Prostate gland (tissue), 2 donors: ENCODE measurements at regions not wholly inside any gene's neighbourhood (a gene's known extent, or its start where the extent isn't known, plus 50 kb on each side); places are given as distances from the start of the nearest gene placed in this dataset.

Source experiments
- DNase-seq: peaks from one replicate; pipeline ENCODE4 v3.0.0-alpha.2; 2019; ENCODE audit warnings: low spot score
- H3K27ac ChIP-seq, 2 donors: fragments of 200-600 bp; sonication (generic); 2 replicates each; pipeline ENCODE4 v1.5.1; 2017 to 2019
- H3K27me3 ChIP-seq: fragments of 200-600 bp; sonication (generic); replicated peaks from 2 replicates; pipeline ENCODE4 v1.5.1; 2019; ENCODE audit not compliant: insufficient read depth
- H3K36me3 ChIP-seq, 2 donors: fragments of 200-600 bp; sonication (generic); 1 replicate in 1 of 2; 2 replicates in 1 of 2; pipeline versions ENCODE4 v1.5.1 to v1.8.1; 2017 to 2019
- H3K4me1 ChIP-seq: fragments of 200-600 bp; sonication (generic); replicated peaks from 2 replicates; pipeline ENCODE4 v1.5.1; 2019
- H3K4me3 ChIP-seq, 2 donors: fragments of 200-600 bp; sonication (generic); 2 replicates each; pipeline ENCODE4 v1.5.1; 2017 to 2019
- H3K9me3 ChIP-seq: fragments of 200-600 bp; sonication (generic); 2 replicates; pipeline ENCODE4 v1.5.1; 2017
- CTCF ChIP-seq, 4 experiments: fragments of 200-600 bp in 2 of 4; fragments of 450-650 bp in 2 of 4; sonication (generic) in 2 of 4; IDR thresholded peaks; 1 replicate in 3 of 4; 2 replicates in 1 of 4; pipeline ENCODE4 v1.5.1; 2016 to 2019; ENCODE audit warnings: antibody characterized with exemption in 4 of 4, mild to moderate bottlenecking in 2 of 4, moderate library complexity in 2 of 4
- POLR2A ChIP-seq: fragments of 450-650 bp; IDR thresholded peaks from one replicate; pipeline ENCODE4 v1.6.1; 2016; ENCODE audit warnings: antibody characterized with exemption, mild to moderate bottlenecking
- POLR2AphosphoS5 ChIP-seq: sonication (generic); formaldehyde crosslinking; IDR thresholded peaks from one replicate; pipeline ENCODE4 v1.6.1; 2017; ENCODE audit warnings: antibody characterized with exemption
- WGBS: methylation state at CpG from one replicate; pipeline ENCODE4 v1.1.5; 2018; 5-methylcytosine and 5-hydroxymethylcytosine counted together
- intact Hi-C: fragments of 100-400 bp; cut with DNase I; formaldehyde crosslinking; loops from one replicate; pipeline ENCODE4 v1.14.2; 2022
- microRNA counts, 2 donors: library from miRNA; unstranded; fragments of <30 nt; microRNA quantifications; one replicate each; lab custom pipeline; 2016 to 2017
- microRNA-seq: library from miRNA; unstranded; fragments of <30 nt; microRNA quantifications from one replicate; pipeline ENCODE4, GENCODE V29; 2016
- small RNA-seq, 2 donors: library from RNA; depleted of rRNA; stranded (forward); fragments of <200 nt; gene quantifications; one replicate each; pipeline ENCODE3, GENCODE V24; 2016

- H3K27ac ChIP-seq: no peak overlapping the region
- H3K4me3 ChIP-seq: no peak overlapping the region
- intact Hi-C loops: loop anchor here (5.0 kb wide), 1 partner anchor 413 kb away; no protein-coding TSS in a partner anchor
- TF ChIP-seq CTCF (IDR thresholded peaks at IDR 0.05) (peak in 2 of 4 experiments; percentile 22 to 48), POLR2AphosphoS5 (no peak)
- 74% methylated on average over 5 of the region's 5 CpGs for WGBS
- H3K36me3 ChIP-seq: no peaks in the 10 kb centered on the region
- H3K9me3 ChIP-seq: no peaks in the 10 kb centered on the region
- H3K27me3 ChIP-seq: no peaks in the 10 kb centered on the region
- DNase-seq: no peak
- no peaks in the 10 kb centered on the region for H3K4me1 ChIP-seq
Measured at GRCh38 chr2:56130463-56131070, 53.2 kb upstream of the CCDC85A start.

DNA sequence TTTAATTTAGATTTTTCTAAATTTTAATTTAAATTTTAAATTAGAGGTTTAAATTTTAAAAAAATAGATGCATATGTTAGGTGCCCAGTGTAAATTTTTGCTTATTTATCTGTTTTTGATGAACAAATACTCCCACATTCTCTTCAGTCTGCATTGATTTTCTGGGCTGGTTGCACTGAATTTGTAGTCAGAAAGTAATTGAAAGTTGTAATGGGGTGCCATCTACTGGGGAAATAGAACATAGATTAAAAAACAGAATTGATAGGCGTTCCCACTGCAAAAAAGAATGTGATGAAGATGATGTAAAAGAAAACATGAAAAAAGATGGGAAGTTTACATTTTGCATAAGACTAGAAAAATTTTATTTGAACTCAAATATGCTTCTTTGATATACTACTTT, 51.7 kb upstream of the CCDC85A start:
- no peak for TF ChIP-seq POLR2AphosphoS5
- peak in 3 of 4 experiments; percentile 13 to 51 (median 45) for TF ChIP-seq CTCF (IDR thresholded peaks at IDR 0.05)
- TF ChIP-seq POLR2A: no peak
- H3K4me1 ChIP-seq: no peaks in the 10 kb centered on the region
- H3K27me3 ChIP-seq: no peaks in the 10 kb centered on the region
- H3K4me3 ChIP-seq: no peak overlapping the region
- no peak overlapping the region for H3K27ac ChIP-seq
- no peaks in the 10 kb centered on the region for H3K36me3 ChIP-seq
- 0% methylated on average over 1 of the region's 1 CpG for WGBS
- DNase-seq: no peak
- H3K9me3 ChIP-seq: no peaks in the 10 kb centered on the region
- intact Hi-C loops: loop anchor here (5.0 kb wide), 1 partner anchor 415 kb away; no protein-coding TSS in a partner anchor

DNA sequence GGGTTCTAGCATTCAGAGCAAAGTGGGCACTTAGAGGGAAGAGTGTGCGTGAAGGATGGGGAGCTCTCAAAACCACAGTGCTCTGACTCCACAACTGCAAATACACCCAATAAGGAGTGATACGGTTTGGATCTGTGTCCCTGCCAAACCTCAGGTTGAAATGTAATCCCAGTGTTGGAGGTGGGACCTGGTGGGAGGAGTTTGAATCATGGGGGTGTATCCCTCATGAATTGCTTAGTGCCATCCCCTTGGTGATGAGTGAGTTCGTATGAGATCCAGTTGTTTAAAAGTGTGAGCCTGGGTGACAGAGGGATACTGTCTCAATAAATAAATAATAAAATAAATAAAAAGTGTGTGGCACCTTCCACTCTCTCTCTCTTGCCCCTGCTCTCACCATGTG, 50.3 kb upstream of the CCDC85A start:
- DNase-seq: no peak
- 44% methylated on average over 3 of the region's 3 CpGs for WGBS
- intact Hi-C loops: loop anchor here (5.0 kb wide), 1 partner anchor 416 kb away; no protein-coding TSS in a partner anchor
- Histone ChIP-seq H3K27me3 (no peaks in the 10 kb centered on the region), H3K36me3 (no peaks in the 10 kb centered on the region), H3K27ac (no peak overlapping the region), H3K4me3 (no peak overlapping the region), H3K4me1 (no peaks in the 10 kb centered on the region), H3K9me3 (no peaks in the 10 kb centered on the region)
- no peak for TF ChIP-seq POLR2A
- no peak for TF ChIP-seq CTCF (IDR thresholded peaks at IDR 0.05)
- TF ChIP-seq POLR2AphosphoS5: no peak

GRCh38 chr2:56133931-56134629, 49.7 kb upstream of the CCDC85A start:
- no peak for DNase-seq
- 60% methylated on average over 9 of the region's 9 CpGs for WGBS
- Histone ChIP-seq H3K36me3 (no peaks in the 10 kb centered on the region), H3K9me3 (no peaks in the 10 kb centered on the region), H3K27me3 (no peaks in the 10 kb centered on the region), H3K4me3 (no peak overlapping the region), H3K27ac (no peak overlapping the region), H3K4me1 (no peaks in the 10 kb centered on the region)
- TF ChIP-seq POLR2AphosphoS5 (no peak), CTCF (IDR thresholded peaks at IDR 0.05) (no peak), POLR2A (no peak)
- intact Hi-C loops: loop anchor here (5.0 kb wide), 1 partner anchor 417 kb away; no protein-coding TSS in a partner anchor

MicroRNAs in the stretch of these regions (microRNA counts, 767-probe panel; counts per million panel counts)
- microRNA hsa-miR-216a (lab: Ali Mortazavi, UCI) (1,352 to 2,056 counts per million in 2 donors), microRNA hsa-miR-216b (lab: Ali Mortazavi, UCI) (2,063 to 2,503 counts per million in 2 donors), microRNA hsa-miR-217 (lab: Ali Mortazavi, UCI) (2,056 to 2,180 counts per million in 2 donors)

Small RNAs in the stretch of these regions (microRNA-seq; reads per million reads assigned to microRNA genes)
- gene MIR216A: 0.75 reads per million
- 0.59 reads per million for gene MIR216B
- 1.4 reads per million, percentile 17 among the genes with 10 or more reads in this experiment for gene MIR217

Small RNAs in the stretch of these regions (small RNA-seq; reads per million reads assigned to genes)
- gene MIR216A (0.60 to 1.5 reads per million in 2 donors), gene MIR216B (0.28 to 0.30 reads per million in 2 donors), gene MIR217 (0.10 to 0.47 reads per million in 2 donors)
